Vagina (tissue), 2 donors: ENCODE measurements at regions not wholly inside any gene's neighbourhood (a gene's known extent, or its start where the extent isn't known, plus 50 kb on each side); places are given as distances from the start of the nearest gene placed in this dataset.

ENCODE experiments used
- POLR2A ChIP-seq, 2 donors: fragments of 450-650 bp; IDR thresholded peaks; one replicate each; pipeline ENCODE4 v1.6.1; 2017; ENCODE audit warnings: antibody characterized with exemption in 2 of 2, mild to moderate bottlenecking in 2 of 2, moderate library complexity in 2 of 2
- POLR2AphosphoS5 ChIP-seq, 2 donors: sonication (generic); formaldehyde crosslinking; IDR thresholded peaks; one replicate each; pipeline ENCODE4 v1.9.0; 2017; ENCODE audit warnings: antibody characterized with exemption in 2 of 2, mild to moderate bottlenecking in 2 of 2, low read depth in 1 of 2; ENCODE audit not compliant: insufficient read depth in 1 of 2
- TF ChIP-seq, protein P1 (sequence below), 3 experiments: fragments of 450-650 bp in 2 of 3; fragments of 200-600 bp in 1 of 3; sonication (generic) in 1 of 3; IDR thresholded peaks; one replicate each; pipeline ENCODE4 v1.5.1; 2017 to 2019; ENCODE audit warnings: antibody characterized with exemption in 3 of 3, mild to moderate bottlenecking in 2 of 3, moderate library complexity in 2 of 3

DNA sequence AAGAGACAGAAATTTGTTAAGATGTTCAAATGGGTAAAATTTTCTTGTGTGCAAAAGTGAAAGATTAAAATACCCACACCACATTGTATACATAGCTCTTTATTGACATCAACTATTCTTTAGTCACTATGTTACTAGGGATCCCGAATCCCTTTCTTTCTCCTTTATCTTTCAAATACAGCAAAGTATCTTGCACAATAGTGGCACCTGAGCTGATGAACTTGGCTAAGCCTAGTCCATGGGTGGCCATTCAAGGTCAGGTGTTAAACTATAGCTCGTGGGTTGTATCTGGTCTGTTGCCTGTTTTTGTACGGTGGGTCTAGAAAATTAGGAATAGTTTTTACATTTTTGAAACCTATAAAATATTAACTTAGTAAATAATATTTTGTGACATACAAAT is 210.9 kb downstream of the SLITRK6 start:
- TF ChIP-seq, protein P1, sequence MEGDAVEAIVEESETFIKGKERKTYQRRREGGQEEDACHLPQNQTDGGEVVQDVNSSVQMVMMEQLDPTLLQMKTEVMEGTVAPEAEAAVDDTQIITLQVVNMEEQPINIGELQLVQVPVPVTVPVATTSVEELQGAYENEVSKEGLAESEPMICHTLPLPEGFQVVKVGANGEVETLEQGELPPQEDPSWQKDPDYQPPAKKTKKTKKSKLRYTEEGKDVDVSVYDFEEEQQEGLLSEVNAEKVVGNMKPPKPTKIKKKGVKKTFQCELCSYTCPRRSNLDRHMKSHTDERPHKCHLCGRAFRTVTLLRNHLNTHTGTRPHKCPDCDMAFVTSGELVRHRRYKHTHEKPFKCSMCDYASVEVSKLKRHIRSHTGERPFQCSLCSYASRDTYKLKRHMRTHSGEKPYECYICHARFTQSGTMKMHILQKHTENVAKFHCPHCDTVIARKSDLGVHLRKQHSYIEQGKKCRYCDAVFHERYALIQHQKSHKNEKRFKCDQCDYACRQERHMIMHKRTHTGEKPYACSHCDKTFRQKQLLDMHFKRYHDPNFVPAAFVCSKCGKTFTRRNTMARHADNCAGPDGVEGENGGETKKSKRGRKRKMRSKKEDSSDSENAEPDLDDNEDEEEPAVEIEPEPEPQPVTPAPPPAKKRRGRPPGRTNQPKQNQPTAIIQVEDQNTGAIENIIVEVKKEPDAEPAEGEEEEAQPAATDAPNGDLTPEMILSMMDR (IDR thresholded peaks at IDR 0.05), result no peak
- TF ChIP-seq POLR2AphosphoS5 (IDR thresholded peaks at IDR 0.05; ENCODE audit: insufficient read depth in 1 of 2, low read depth in 1 of 2) (no peak), POLR2A (IDR thresholded peaks at IDR 0.05) (no peak)
